NCI-H2196 treated with DMSO at 0.1 percent for 48 hours (cell line): ENCODE measurements at regions not wholly inside any gene's neighbourhood (a gene's known extent, or its start where the extent isn't known, plus 50 kb on each side); places are given as distances from the start of the nearest gene placed in this dataset.

Experiments
- DNase-seq: peaks from one replicate; lab custom pipeline; 2025; ENCODE audit not compliant: unreplicated experiment; lab: John Stamatoyannopoulos, UW

GRCh38 chr10:64067009-64067606 lies 545.9 kb downstream of the REEP3 start:
- no peak for DNase-seq

- DNase-seq = no peak
These were observed 546.7 kb downstream of the REEP3 start for GRCh38 chr10:64067859-64068258.

GRCh38 chr10:64070241-64070640 lies 549.0 kb downstream of the REEP3 start:
- DNase-seq = no peak

GRCh38 chr10:64071218-64071617 lies 550.0 kb downstream of the REEP3 start:
- DNase-seq = no peak

- DNase-seq = no peak
These were observed 554.4 kb downstream of the REEP3 start for GRCh38 chr10:64075604-64076003.

GRCh38 chr10:64076322-64076940 lies 555.2 kb downstream of the REEP3 start:
- DNase-seq = no peak

GRCh38 chr10:64079341-64079740 lies 558.1 kb downstream of the REEP3 start:
- no peak for DNase-seq

- no peak for DNase-seq
These were observed 558.9 kb downstream of the REEP3 start for GRCh38 chr10:64080071-64080470.

- no peak for DNase-seq
These were observed 560.8 kb downstream of the REEP3 start for GRCh38 chr10:64081947-64082482.

- no peak for DNase-seq
These were observed 565.0 kb downstream of the REEP3 start for GRCh38 chr10:64086083-64086767.

- no peak for DNase-seq
These were observed 568.4 kb downstream of the REEP3 start for GRCh38 chr10:64089648-64090047.

GRCh38 chr10:64090865-64091264 lies 569.7 kb downstream of the REEP3 start:
- no peak for DNase-seq

GRCh38 chr10:64091897-64092296 lies 570.7 kb downstream of the REEP3 start:
- no peak for DNase-seq

GRCh38 chr10:64093304-64093703 lies 572.1 kb downstream of the REEP3 start:
- DNase-seq = no peak

- no peak for DNase-seq
These were observed 572.8 kb downstream of the REEP3 start for GRCh38 chr10:64093946-64094535.

- no peak for DNase-seq
These were observed 575.7 kb downstream of the REEP3 start for GRCh38 chr10:64096941-64097340.

GRCh38 chr10:64097391-64098122 lies 576.4 kb downstream of the REEP3 start:
- DNase-seq = no peak

- DNase-seq = no peak
These were observed 577.8 kb downstream of the REEP3 start for GRCh38 chr10:64098994-64099393.

- DNase-seq = no peak
These were observed 580.5 kb downstream of the REEP3 start for GRCh38 chr10:64101606-64102263.

GRCh38 chr10:64102264-64102633 lies 581.0 kb downstream of the REEP3 start:
- no peak for DNase-seq

GRCh38 chr10:64102916-64103315 lies 581.7 kb downstream of the REEP3 start:
- DNase-seq = no peak
